Effector CD4-positive, alpha-beta T cell (primary cell): ENCODE measurements at regions not wholly inside any gene's neighbourhood (a gene's known extent, or its start where the extent isn't known, plus 50 kb on each side); places are given as distances from the start of the nearest gene placed in this dataset.

Source experiments
- DNase-seq: peaks from one replicate; pipeline ENCODE4 v3.0.0-alpha.2; 2020

DNA sequence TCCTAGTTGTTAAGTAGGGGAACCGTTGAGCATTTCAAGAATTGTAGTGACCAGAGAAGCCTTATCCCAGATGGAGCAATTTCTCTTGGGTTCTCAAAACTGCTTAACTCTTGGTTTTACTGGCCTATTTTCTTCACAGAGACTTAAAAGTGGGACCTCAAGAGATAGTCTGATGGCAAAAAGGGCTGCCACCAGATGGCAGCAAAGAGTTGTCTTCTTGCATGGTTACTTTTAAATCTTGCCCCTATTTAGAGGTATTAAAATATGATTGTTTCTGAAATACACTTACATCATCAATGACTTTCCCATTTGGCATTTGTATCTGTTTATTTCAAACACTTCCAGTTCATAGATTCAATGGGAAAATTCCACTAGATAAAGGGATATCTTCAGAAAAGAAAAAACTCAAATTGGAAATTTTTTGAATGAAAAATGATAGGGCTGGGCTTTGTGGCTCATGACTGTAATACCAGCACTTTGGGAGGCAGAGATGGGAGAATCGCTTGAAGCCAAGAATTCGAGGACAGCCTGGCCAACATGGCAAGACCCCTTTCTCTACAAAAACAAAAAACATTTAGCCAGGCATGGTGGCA, 69.9 kb upstream of the CNTN1 start:
- peak; percentile 4 for DNase-seq

DNA sequence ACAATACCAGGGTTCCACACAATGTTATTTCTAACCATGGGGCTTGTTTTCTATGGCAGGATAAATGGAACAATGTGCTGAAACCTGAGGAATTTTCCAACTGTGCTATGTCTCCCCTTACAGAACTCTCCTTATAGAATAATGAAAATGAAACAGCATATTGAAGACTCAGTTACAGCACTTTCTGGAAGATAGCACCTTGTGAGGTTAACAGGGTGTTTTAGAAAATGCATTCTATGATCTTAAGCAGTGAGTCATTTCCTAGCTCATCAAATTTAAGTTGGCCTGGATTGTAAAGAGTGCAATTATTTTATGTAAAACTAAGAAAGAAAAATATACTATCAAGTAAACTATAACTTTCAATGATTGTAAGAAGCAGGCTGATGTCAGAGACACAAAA, 60.1 kb upstream of the CNTN1 start:
- no peak for DNase-seq

DNA sequence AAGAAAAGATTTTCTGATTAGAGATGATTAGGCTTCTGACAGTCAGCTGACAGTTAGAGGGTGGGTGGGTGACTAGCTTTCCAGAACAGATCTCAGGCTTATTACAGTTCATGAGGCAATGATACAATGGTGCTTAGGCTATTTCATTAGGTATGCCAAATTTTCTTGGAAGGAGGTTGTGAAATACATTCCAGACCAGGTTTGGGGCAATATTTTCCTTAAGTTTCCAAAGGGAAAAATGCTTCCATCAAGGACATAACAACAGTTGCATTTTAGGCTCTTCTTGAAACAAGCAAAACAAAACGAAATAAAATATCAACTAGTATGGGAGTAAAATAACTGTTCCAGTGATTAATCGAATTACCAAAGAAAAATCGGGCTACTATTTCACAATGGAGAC, 59.3 kb upstream of the CNTN1 start:
- no peak for DNase-seq

DNA sequence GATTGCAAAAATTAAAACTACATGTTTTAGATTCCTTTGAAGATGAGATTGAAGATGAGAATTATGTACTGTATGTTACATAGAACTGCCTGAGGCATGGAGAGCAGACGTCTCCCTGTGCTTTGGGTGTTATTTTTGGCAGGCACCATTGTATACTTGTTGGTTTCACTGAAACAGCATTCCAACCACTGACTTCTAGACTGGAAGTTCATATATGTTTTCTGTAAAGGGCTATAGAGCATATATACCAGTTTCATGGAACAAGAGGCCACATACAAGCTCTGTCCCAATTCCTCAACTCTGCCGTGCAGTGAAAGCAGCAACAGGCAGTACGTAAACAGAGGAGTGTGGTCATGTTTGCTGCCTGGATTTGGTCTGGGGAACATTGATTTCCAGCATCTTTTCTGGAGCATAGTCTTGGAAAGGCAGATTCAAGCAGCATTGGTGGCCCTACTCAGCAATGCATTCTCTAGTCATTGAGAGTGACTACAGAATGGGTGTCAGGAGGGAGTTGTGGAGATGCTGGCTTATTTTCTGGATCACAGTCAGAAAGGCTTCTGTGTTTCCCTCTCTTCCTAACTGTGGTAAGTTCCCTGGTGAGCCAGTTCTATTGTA, 57.6 kb upstream of the CNTN1 start:
- no peak for DNase-seq

DNA sequence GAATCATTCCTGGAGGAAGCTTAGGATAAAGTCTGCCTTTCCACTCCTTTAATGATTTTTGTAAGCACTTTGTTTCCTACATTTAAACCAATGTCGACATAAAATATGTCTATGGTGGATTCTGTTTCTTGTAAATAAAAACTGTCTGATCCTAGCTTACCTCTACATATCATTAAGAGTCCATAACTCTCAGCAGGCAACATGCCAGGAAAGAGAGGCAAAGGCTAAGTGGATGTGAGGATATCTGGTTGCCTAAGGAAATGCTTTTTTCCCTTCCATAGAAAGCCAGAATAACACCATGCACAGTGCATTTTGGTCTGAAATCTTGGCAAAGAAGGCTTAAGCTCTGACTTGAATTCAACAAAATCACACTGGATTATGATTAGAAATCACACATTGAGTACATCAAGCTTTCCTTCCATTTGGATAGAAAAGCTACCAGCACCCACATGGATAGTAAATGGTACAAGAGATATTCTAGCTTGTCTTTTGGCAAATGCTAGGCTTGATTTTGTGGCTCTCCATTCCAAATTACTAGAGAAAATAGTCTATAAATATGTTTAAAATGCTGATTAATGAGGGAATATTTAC, 57.0 kb upstream of the CNTN1 start:
- DNase-seq: no peak
